Memory B cell (primary cell): ENCODE measurements at regions not wholly inside any gene's neighbourhood (a gene's known extent, or its start where the extent isn't known, plus 50 kb on each side); places are given as distances from the start of the nearest gene placed in this dataset.

Experiments used
- ATAC-seq: fragments of 150-1000 bp; cut with Tn5 transposase; 2 replicates; pipeline ENCODE4 v1.10.0; 2021; ENCODE audit warnings: low read depth, mild to moderate bottlenecking, moderate library complexity
- DNase-seq, 2 donors: peaks; one replicate each; pipeline ENCODE4 v3.0.0; 2022; ENCODE audit warnings: low spot score in 2 of 2
- H3K27ac Mint-ChIP-seq: one replicate; pipeline ENCODE4 v1.8.0; 2022; ENCODE audit warnings: mild to moderate bottlenecking, moderate library complexity, mixed read lengths
- H3K27me3 Mint-ChIP-seq: one replicate; pipeline ENCODE4 v1.8.0; 2022; ENCODE audit warnings: mixed read lengths
- H3K36me3 Mint-ChIP-seq: one replicate; pipeline ENCODE4 v1.8.0; 2022; ENCODE audit warnings: mild to moderate bottlenecking, mixed read lengths
- H3K4me1 Mint-ChIP-seq: one replicate; pipeline ENCODE4 v1.8.0; 2022; ENCODE audit warnings: mixed read lengths
- H3K4me3 Mint-ChIP-seq: one replicate; pipeline ENCODE4 v1.8.0; 2022; ENCODE audit warnings: mild to moderate bottlenecking, moderate library complexity, mixed read lengths
- H3K9me3 Mint-ChIP-seq: one replicate; pipeline ENCODE4 v1.8.0; 2022; ENCODE audit warnings: mixed read lengths

GRCh38 chr11:131198161-131199014 lies 172.0 kb upstream of the NTM start:
- H3K4me3 Mint-ChIP-seq: no peak overlapping the region

GRCh38 chr11:131199015-131199280 lies 171.5 kb upstream of the NTM start:
- H3K36me3 Mint-ChIP-seq: no peaks in the 10 kb centered on the region
- DNase-seq (no peak), ATAC-seq (no peak)
- H3K27me3 Mint-ChIP-seq: no peaks in the 10 kb centered on the region
- no peaks in the 10 kb centered on the region for H3K4me1 Mint-ChIP-seq
- H3K9me3 Mint-ChIP-seq: no peaks in the 10 kb centered on the region
- H3K27ac Mint-ChIP-seq: no peak overlapping the region
- H3K4me3 Mint-ChIP-seq: no peak overlapping the region

More at GRCh38 chr11:131198161-131199014, 172.0 kb upstream of the NTM start:
- DNase-seq (no peak), ATAC-seq (no peak)
- H3K27me3 Mint-ChIP-seq: no peaks in the 10 kb centered on the region
- no peak overlapping the region for H3K27ac Mint-ChIP-seq
- no peaks in the 10 kb centered on the region for H3K4me1 Mint-ChIP-seq
- H3K9me3 Mint-ChIP-seq: no peaks in the 10 kb centered on the region
- no peaks in the 10 kb centered on the region for H3K36me3 Mint-ChIP-seq

- no peaks in the 10 kb centered on the region for H3K27me3 Mint-ChIP-seq
- no peak for DNase-seq
- H3K4me3 Mint-ChIP-seq: no peak overlapping the region
- no peak overlapping the region for H3K27ac Mint-ChIP-seq
- no peak for ATAC-seq
- no peaks in the 10 kb centered on the region for H3K9me3 Mint-ChIP-seq
- no peaks in the 10 kb centered on the region for H3K36me3 Mint-ChIP-seq
- no peaks in the 10 kb centered on the region for H3K4me1 Mint-ChIP-seq
Measured at GRCh38 chr11:131201674-131202073, 168.7 kb upstream of the NTM start.

- DNase-seq: no peak
- no peaks in the 10 kb centered on the region for H3K36me3 Mint-ChIP-seq
- peaks cover 2% of the 10 kb centered on the region for H3K9me3 Mint-ChIP-seq
- peak overlapping the region; percentile 5 for H3K27ac Mint-ChIP-seq
- ATAC-seq: no peak
- no peak overlapping the region for H3K4me3 Mint-ChIP-seq
- no peaks in the 10 kb centered on the region for H3K4me1 Mint-ChIP-seq
- H3K27me3 Mint-ChIP-seq: peaks cover 2% of the 10 kb centered on the region
Measured at GRCh38 chr11:131203040-131203439, 167.4 kb upstream of the NTM start.

GRCh38 chr11:131204282-131204681 lies 166.1 kb upstream of the NTM start:
- Mint-ChIP-seq H3K27ac (no peak overlapping the region), H3K4me1 (no peaks in the 10 kb centered on the region), H3K9me3 (peaks cover 3% of the 10 kb centered on the region), H3K36me3 (no peaks in the 10 kb centered on the region), H3K4me3 (no peak overlapping the region), H3K27me3 (peaks cover 2% of the 10 kb centered on the region)
- DNase-seq: no peak
- ATAC-seq: no peak

GRCh38 chr11:131204765-131205380 lies 165.5 kb upstream of the NTM start:
- Mint-ChIP-seq H3K4me3 (no peak overlapping the region), H3K36me3 (no peaks in the 10 kb centered on the region), H3K9me3 (peaks cover 3% of the 10 kb centered on the region), H3K4me1 (no peaks in the 10 kb centered on the region), H3K27me3 (peaks cover 2% of the 10 kb centered on the region), H3K27ac (no peak overlapping the region)
- ATAC-seq: no peak
- no peak for DNase-seq

- no peaks in the 10 kb centered on the region for H3K4me1 Mint-ChIP-seq
- H3K9me3 Mint-ChIP-seq: peaks cover 8% of the 10 kb centered on the region
- no peaks in the 10 kb centered on the region for H3K36me3 Mint-ChIP-seq
- no peak overlapping the region for H3K27ac Mint-ChIP-seq
- H3K4me3 Mint-ChIP-seq: no peak overlapping the region
- DNase-seq (no peak), ATAC-seq (no peak)
- peaks cover 2% of the 10 kb centered on the region for H3K27me3 Mint-ChIP-seq
Measured at GRCh38 chr11:131206671-131207070, 163.7 kb upstream of the NTM start.

GRCh38 chr11:131207901-131208300 lies 162.5 kb upstream of the NTM start:
- ATAC-seq (no peak), DNase-seq (no peak)
- H3K27me3 Mint-ChIP-seq: peaks cover 2% of the 10 kb centered on the region
- H3K27ac Mint-ChIP-seq: no peak overlapping the region
- H3K4me3 Mint-ChIP-seq: no peak overlapping the region
- no peaks in the 10 kb centered on the region for H3K36me3 Mint-ChIP-seq
- peaks cover 8% of the 10 kb centered on the region for H3K9me3 Mint-ChIP-seq
- H3K4me1 Mint-ChIP-seq: no peaks in the 10 kb centered on the region

GRCh38 chr11:131217313-131218310 lies 152.8 kb upstream of the NTM start:
- H3K9me3 Mint-ChIP-seq: peaks cover 9% of the 10 kb centered on the region
- peaks cover 7% of the 10 kb centered on the region for H3K27me3 Mint-ChIP-seq
- ATAC-seq: no peak
- DNase-seq: no peak
- H3K27ac Mint-ChIP-seq: no peak overlapping the region
- no peak overlapping the region for H3K4me3 Mint-ChIP-seq
- no peaks in the 10 kb centered on the region for H3K4me1 Mint-ChIP-seq
- no peaks in the 10 kb centered on the region for H3K36me3 Mint-ChIP-seq

GRCh38 chr11:131218542-131218941 lies 151.9 kb upstream of the NTM start:
- Mint-ChIP-seq H3K9me3 (peaks cover 9% of the 10 kb centered on the region), H3K4me3 (no peak overlapping the region), H3K36me3 (no peaks in the 10 kb centered on the region), H3K4me1 (no peaks in the 10 kb centered on the region), H3K27me3 (peaks cover 7% of the 10 kb centered on the region), H3K27ac (no peak overlapping the region)
- DNase-seq (no peak), ATAC-seq (no peak)

GRCh38 chr11:131219646-131220045 lies 150.8 kb upstream of the NTM start:
- H3K27me3 Mint-ChIP-seq: peaks cover 7% of the 10 kb centered on the region
- no peak overlapping the region for H3K27ac Mint-ChIP-seq
- DNase-seq (no peak), ATAC-seq (no peak)
- peaks cover 11% of the 10 kb centered on the region for H3K9me3 Mint-ChIP-seq
- no peak overlapping the region for H3K4me3 Mint-ChIP-seq
- H3K4me1 Mint-ChIP-seq: no peaks in the 10 kb centered on the region
- no peaks in the 10 kb centered on the region for H3K36me3 Mint-ChIP-seq

- Mint-ChIP-seq H3K27ac (no peak overlapping the region), H3K4me1 (no peaks in the 10 kb centered on the region), H3K9me3 (peaks cover 12% of the 10 kb centered on the region), H3K4me3 (no peak overlapping the region), H3K36me3 (no peaks in the 10 kb centered on the region), H3K27me3 (peaks cover 4% of the 10 kb centered on the region)
- DNase-seq (no peak), ATAC-seq (no peak)
Measured at GRCh38 chr11:131223198-131223991, 147.0 kb upstream of the NTM start.

- no peak for DNase-seq
- Mint-ChIP-seq H3K27ac (no peak overlapping the region), H3K4me1 (no peaks in the 10 kb centered on the region)
Measured at GRCh38 chr11:131228378-131228777, 142.0 kb upstream of the NTM start.

More at GRCh38 chr11:131228378-131228777, 142.0 kb upstream of the NTM start:
- Mint-ChIP-seq H3K36me3 (no peaks in the 10 kb centered on the region), H3K4me3 (no peak overlapping the region), H3K9me3 (peaks cover 4% of the 10 kb centered on the region), H3K27me3 (peaks cover 1% of the 10 kb centered on the region)
- ATAC-seq: no peak
